GM11168 (cell line): ENCODE measurements at regions not wholly inside any gene's neighbourhood (a gene's known extent, or its start where the extent isn't known, plus 50 kb on each side); places are given as distances from the start of the nearest gene placed in this dataset.

Experiments
- in situ Hi-C: fragments of 300-500 bp; cut with MboI; formaldehyde crosslinking; loops from one replicate; pipeline ENCODE4 v1.12.0; 2022; ENCODE audit warnings: low sequenced_read_pairs; ENCODE audit not compliant: unreplicated experiment

- in situ Hi-C loops = no loop called here
Measured at GRCh38 chr12:111185889-111186227, 183.0 kb downstream of the PHETA1 start.

- in situ Hi-C loops = no loop called here
Measured at GRCh38 chr12:111185206-111185888, 183.5 kb downstream of the PHETA1 start.

- in situ Hi-C loops = no loop called here
Measured at GRCh38 chr12:111184161-111184560, 184.7 kb downstream of the PHETA1 start.

GRCh38 chr12:111183094-111183493 lies 185.8 kb downstream of the PHETA1 start:
- in situ Hi-C loops = no loop called here

- in situ Hi-C loops = no loop called here
Measured at GRCh38 chr12:111182382-111182781, 186.5 kb downstream of the PHETA1 start.

- in situ Hi-C loops = no loop called here
Measured at GRCh38 chr12:111181143-111181726, 187.7 kb downstream of the PHETA1 start.

- in situ Hi-C loops = no loop called here
Measured at GRCh38 chr12:111180426-111181142, 188.3 kb downstream of the PHETA1 start.

- in situ Hi-C loops = no loop called here
Measured at GRCh38 chr12:111178181-111179081, 190.5 kb downstream of the PHETA1 start.

GRCh38 chr12:111175396-111176094 lies 193.3 kb downstream of the PHETA1 start:
- in situ Hi-C loops = no loop called here

- in situ Hi-C loops = no loop called here
Measured at GRCh38 chr12:111174961-111175345, 193.9 kb downstream of the PHETA1 start.

GRCh38 chr12:111174251-111174960 lies 194.5 kb downstream of the PHETA1 start:
- in situ Hi-C loops = no loop called here

- in situ Hi-C loops = no loop called here
Measured at GRCh38 chr12:111173836-111174235, 195.1 kb downstream of the PHETA1 start.

- in situ Hi-C loops = no loop called here
Measured at GRCh38 chr12:111173391-111173790, 195.5 kb downstream of the PHETA1 start.

- in situ Hi-C loops = no loop called here
Measured at GRCh38 chr12:111172786-111173185, 196.1 kb downstream of the PHETA1 start.

GRCh38 chr12:111171832-111172231 lies 197.1 kb downstream of the PHETA1 start:
- in situ Hi-C loops = no loop called here

GRCh38 chr12:111171345-111171744 lies 197.6 kb downstream of the PHETA1 start:
- in situ Hi-C loops = no loop called here

- in situ Hi-C loops = no loop called here
Measured at GRCh38 chr12:111170543-111170942, 198.4 kb downstream of the PHETA1 start.

GRCh38 chr12:111169456-111169855 lies 199.4 kb downstream of the PHETA1 start:
- in situ Hi-C loops = no loop called here

GRCh38 chr12:111169032-111169431 lies 199.9 kb downstream of the PHETA1 start:
- in situ Hi-C loops = no loop called here
